Spleen (tissue), 11 donors: ENCODE measurements at regions not wholly inside any gene's neighbourhood (a gene's known extent, or its start where the extent isn't known, plus 50 kb on each side); places are given as distances from the start of the nearest gene placed in this dataset.

ENCODE experiments used
- DNase-seq: peaks from one replicate; pipeline ENCODE4 v3.0.0-alpha.2; 2020
- H3K27ac ChIP-seq, 8 donors: fragments of 200-600 bp; sonication (generic) in 7 of 8; 1 replicate in 4 of 8; 2 replicates in 4 of 8; pipeline versions ENCODE4 v1.5.0 to v1.8.0; 2016 to 2021; ENCODE audit warnings: inconsistent platforms in 4 of 8, mild to moderate bottlenecking in 4 of 8, moderate library complexity in 1 of 8
- H3K27me3 ChIP-seq, 7 donors: fragments of 200-600 bp; sonication (generic) in 6 of 7; replicated peaks in 1 of 7; 1 replicate in 4 of 7; 2 replicates in 3 of 7; pipeline versions ENCODE4 v1.5.0 to v1.8.0; 2016 to 2021; ENCODE audit warnings: inconsistent platforms in 3 of 7, mild to moderate bottlenecking in 1 of 7
- H3K36me3 ChIP-seq, 6 donors: fragments of 200-600 bp; sonication (generic) in 5 of 6; 1 replicate in 4 of 6; 2 replicates in 2 of 6; pipeline versions ENCODE4 v1.5.0 to v1.8.0; 2016 to 2021; ENCODE audit warnings: inconsistent platforms in 2 of 6
- H3K4me1 ChIP-seq, 6 donors: fragments of 200-600 bp; sonication (generic) in 5 of 6; 1 replicate in 3 of 6; 2 replicates in 3 of 6; pipeline versions ENCODE4 v1.5.0 to v1.8.0; 2016 to 2021; ENCODE audit warnings: inconsistent platforms in 3 of 6
- H3K4me3 ChIP-seq, 8 donors: fragments of 200-600 bp; sonication (generic) in 7 of 8; 1 replicate in 4 of 8; 2 replicates in 4 of 8; pipeline versions ENCODE4 v1.5.0 to v1.8.0; 2016 to 2021; ENCODE audit warnings: inconsistent platforms in 4 of 8, mild to moderate bottlenecking in 4 of 8, moderate library complexity in 2 of 8
- H3K9me3 ChIP-seq, 8 donors: fragments of 200-600 bp; sonication (generic) in 7 of 8; 1 replicate in 4 of 8; 2 replicates in 4 of 8; pipeline versions ENCODE4 v1.5.0 to v1.8.0; 2016 to 2021; ENCODE audit warnings: inconsistent platforms in 4 of 8
- CTCF ChIP-seq, 11 experiments: fragments of 200-600 bp in 7 of 11; fragments of 450-650 bp in 4 of 11; sonication (generic) in 4 of 11; IDR thresholded peaks in 8 of 11; conservative IDR thresholded peaks in 3 of 11; 1 replicate in 7 of 11; 2 replicates in 4 of 11; pipeline versions ENCODE4 v1.4.0 to v1.8.0; 2016 to 2021; ENCODE audit warnings: antibody characterized with exemption in 11 of 11, inconsistent platforms in 4 of 11, mild to moderate bottlenecking in 1 of 11
- POLR2A ChIP-seq, 3 donors: fragments of 450-650 bp; IDR thresholded peaks; one replicate each; pipeline ENCODE4 v1.5.1; 2017; ENCODE audit warnings: antibody characterized with exemption in 3 of 3, mild to moderate bottlenecking in 1 of 3
- POLR2AphosphoS5 ChIP-seq, 3 donors: sonication (generic); formaldehyde crosslinking; IDR thresholded peaks; one replicate each; pipeline ENCODE4 v1.5.1; 2017; ENCODE audit warnings: antibody characterized with exemption in 3 of 3
- WGBS, 5 donors: extraction: QIAGEN DNeasy Blood & Tissue Kit in 3 of 5; methylation state at CpG; one replicate each; pipeline versions ENCODE4 v1.1.5 to v1.1.7; 2013 to 2018; 5-methylcytosine and 5-hydroxymethylcytosine counted together
- intact Hi-C: fragments of 100-400 bp; cut with DNase I; formaldehyde crosslinking; loops from one replicate; pipeline ENCODE4 v1.15.0; 2023; ENCODE audit warnings: low total_unique reads
- donor health status: healthy with polysubstance abuse.
- donor health status: DM: no; HTN: no; CAD: no; lungs with moderate emphysema.
- donor health status: DM: no; HTN: no; CAD: no.
- donor health status: Bipolar disorder and iron deficiency.
- donor health status: healthy.
- donor health status: DM: no; HTN: no; CAD: no.
- donor health status: DM: yes; HTN: yes; CAD: no.

GRCh38 chr2:236705295-236706105, 135.9 kb downstream of the ACKR3 start:
- 70 to 84% (median 76%) methylated on average over 9 to 12 of the region's 12 CpGs for WGBS, 5 donors
- Histone ChIP-seq H3K9me3 (no peaks in the 10 kb centered on the region), H3K27ac (no peak overlapping the region), H3K27me3 (no peaks in the 10 kb centered on the region), H3K4me1 (no peaks in the 10 kb centered on the region), H3K36me3 (no peaks in the 10 kb centered on the region), H3K4me3 (no peak overlapping the region)
- intact Hi-C loops, result no loop called here
- no peak for TF ChIP-seq POLR2A (IDR thresholded peaks at IDR 0.05)
- no peak for TF ChIP-seq POLR2AphosphoS5 (IDR thresholded peaks at IDR 0.05)
- TF ChIP-seq CTCF (IDR thresholded peaks at IDR 0.05 in 8 of 11, conservative IDR thresholded peaks at IDR 0.05 in 3 of 11), result no peak
- DNase-seq, result no peak

- TF ChIP-seq CTCF (IDR thresholded peaks at IDR 0.05 in 8 of 11, conservative IDR thresholded peaks at IDR 0.05 in 3 of 11) (no peak), POLR2AphosphoS5 (IDR thresholded peaks at IDR 0.05) (no peak), POLR2A (IDR thresholded peaks at IDR 0.05) (no peak)
- no peaks in the 10 kb centered on the region for H3K4me1 ChIP-seq
- DNase-seq, result peak; percentile 56
- intact Hi-C loops, result no loop called here
- no peak overlapping the region for H3K4me3 ChIP-seq
- no peaks in the 10 kb centered on the region for H3K36me3 ChIP-seq
- no peak overlapping the region for H3K27ac ChIP-seq
- WGBS, 5 donors, result 76 to 90% (median 85%) methylated on average over 7 of the region's 7 CpGs
- H3K9me3 ChIP-seq, result no peaks in the 10 kb centered on the region
- no peaks in the 10 kb centered on the region for H3K27me3 ChIP-seq
These were observed 136.7 kb downstream of the ACKR3 start for GRCh38 chr2:236706288-236706687.

- Histone ChIP-seq H3K4me3 (no peak overlapping the region), H3K27me3 (no peaks in the 10 kb centered on the region), H3K27ac (no peak overlapping the region), H3K36me3 (no peaks in the 10 kb centered on the region), H3K9me3 (no peaks in the 10 kb centered on the region), H3K4me1 (peaks cover 0 to under 1% (median 0%) of the 10 kb centered on the region in 6 donors)
- no peak for DNase-seq
- intact Hi-C loops, result no loop called here
- TF ChIP-seq POLR2AphosphoS5 (IDR thresholded peaks at IDR 0.05) (no peak), CTCF (IDR thresholded peaks at IDR 0.05 in 8 of 11, conservative IDR thresholded peaks at IDR 0.05 in 3 of 11) (no peak), POLR2A (IDR thresholded peaks at IDR 0.05) (no peak)
These were observed 137.2 kb downstream of the ACKR3 start for GRCh38 chr2:236706803-236707202.

GRCh38 chr2:236711440-236711839, 141.8 kb downstream of the ACKR3 start:
- no peaks in the 10 kb centered on the region for H3K9me3 ChIP-seq
- 50 to 74% (median 68%) methylated on average over 2 of the region's 2 CpGs for WGBS, 5 donors
- intact Hi-C loops, result loop anchor here (10.0 kb wide), 2 partner anchors 137 to 313 kb away; no protein-coding TSS in a partner anchor
- no peak overlapping the region for H3K4me3 ChIP-seq
- DNase-seq, result peak; percentile 43
- H3K27me3 ChIP-seq, result peaks cover 0 to 18% (median 0%) of the 10 kb centered on the region in 7 donors
- peaks cover 0 to 42% (median 18%) of the 10 kb centered on the region in 6 donors for H3K4me1 ChIP-seq
- H3K27ac ChIP-seq, result peak overlapping the region in 3 of 8 donors; percentile 14 to 48 (median 17)
- H3K36me3 ChIP-seq, result no peaks in the 10 kb centered on the region
- TF ChIP-seq CTCF (IDR thresholded peaks at IDR 0.05 in 8 of 11, conservative IDR thresholded peaks at IDR 0.05 in 3 of 11) (no peak), POLR2AphosphoS5 (IDR thresholded peaks at IDR 0.05) (no peak), POLR2A (IDR thresholded peaks at IDR 0.05) (no peak)
